ENCODE measurements at regions not wholly inside any gene's neighbourhood (a gene's known extent, or its start where the extent isn't known, plus 50 kb on each side); places are given as distances from the start of the nearest gene placed in this dataset.
"Not testable (repeated sequence)": the region's sequence is repeated elsewhere in the genome, so short reads cannot be mapped to it uniquely, and the experiment has no call there.

DNA sequence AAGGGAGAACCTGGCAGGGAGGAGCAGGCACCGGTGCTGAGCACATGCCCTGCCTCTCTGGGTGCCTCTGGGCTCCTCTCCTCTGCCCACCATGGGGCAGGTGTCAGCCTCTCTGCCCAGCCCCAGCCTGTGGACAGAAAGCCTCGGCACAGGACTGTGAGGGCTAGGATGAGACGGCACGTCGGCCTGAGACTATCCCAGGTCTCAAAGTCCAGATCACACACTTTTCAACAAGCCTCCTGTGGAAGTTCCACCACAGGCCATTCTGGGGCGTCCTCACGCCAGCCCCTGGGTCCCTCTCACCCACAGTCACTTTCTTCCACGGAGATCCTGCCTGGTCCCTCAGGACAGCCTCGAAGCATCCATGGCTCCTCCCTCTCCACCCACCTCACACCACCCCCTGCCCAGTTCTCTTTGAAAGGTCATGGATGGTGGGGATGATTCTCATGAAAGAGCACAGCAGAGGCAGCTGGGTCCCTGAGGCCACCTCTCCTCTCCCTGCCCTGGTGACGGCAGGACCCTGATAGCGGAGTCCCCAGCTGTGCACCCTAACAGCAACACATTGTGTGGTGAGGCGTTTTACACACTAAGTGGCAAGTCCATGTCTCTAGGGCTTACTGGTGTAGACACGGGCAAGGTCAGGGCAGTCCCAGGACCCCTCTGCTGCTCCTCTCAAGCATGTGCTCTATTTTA is 569.4 kb upstream of the SALL3 start:
- no peak for DNase-seq
- intact Hi-C loops (cut with DNase I) = no loop called here

DNA sequence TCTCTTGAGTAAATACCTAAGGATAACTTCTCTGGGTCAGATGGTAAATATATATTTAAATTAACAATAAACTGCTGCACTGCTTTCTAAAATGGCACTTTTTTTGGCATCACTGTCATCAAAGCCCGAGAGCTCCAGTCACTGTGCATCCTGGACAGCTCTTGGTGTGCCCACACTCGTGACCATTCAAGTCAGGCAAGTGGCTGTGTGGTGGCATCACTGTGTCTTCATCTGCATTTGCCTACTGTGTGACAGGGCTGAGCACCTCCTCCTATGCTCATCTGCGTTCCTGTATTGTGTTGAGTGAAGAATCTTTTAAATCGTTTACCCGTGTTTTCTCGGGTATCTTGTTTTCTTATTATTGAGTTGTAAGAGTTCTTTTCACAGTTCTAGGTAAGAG is 568.1 kb upstream of the SALL3 start:
- intact Hi-C loops (cut with DNase I) = no loop called here
- DNase-seq = no peak

DNA sequence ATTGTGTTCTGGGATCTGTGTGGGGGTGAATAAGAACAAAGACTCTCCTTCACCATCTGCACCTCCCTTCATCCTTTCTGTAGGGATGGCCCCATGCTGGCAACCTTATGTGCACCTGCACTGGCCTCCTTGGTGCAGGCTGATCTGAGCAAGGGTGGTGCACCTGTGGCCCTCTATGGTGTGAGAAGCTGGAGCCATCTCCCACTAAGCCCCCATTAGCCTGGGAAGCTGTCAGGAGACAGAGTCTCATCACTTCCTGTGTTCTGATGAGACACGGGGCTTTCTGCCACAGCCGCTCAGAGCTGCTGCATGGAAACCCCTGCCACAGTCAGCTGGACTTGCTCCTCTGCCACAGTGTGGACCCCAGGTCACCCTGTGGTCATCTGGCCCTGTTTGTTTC is 565.3 kb upstream of the SALL3 start:
- intact Hi-C loops (cut with DNase I) = no loop called here

DNA sequence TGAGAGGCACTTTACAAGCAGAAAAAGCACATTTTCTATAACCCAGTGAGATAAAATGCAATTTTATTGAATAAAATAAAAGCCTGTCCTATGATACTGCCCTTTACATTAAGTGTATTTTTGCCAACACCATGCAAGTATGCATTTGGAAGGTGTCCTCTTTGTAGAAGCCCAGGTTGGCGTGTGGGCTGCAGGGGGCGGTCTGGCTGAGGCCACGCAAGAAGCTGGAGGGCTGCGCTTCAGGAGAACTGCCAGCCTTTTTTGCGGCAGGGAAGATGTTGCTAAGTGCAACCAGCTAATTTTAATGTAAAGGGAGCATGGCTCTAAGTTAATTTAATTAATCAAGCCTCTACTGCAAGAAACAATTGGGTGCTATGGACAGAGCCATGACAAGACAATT is 562.8 kb upstream of the SALL3 start:
- intact Hi-C loops (cut with DNase I) = no loop called here
- DNase-seq = no peak

More for the DNA sequence above, 565.3 kb upstream of the SALL3 start:
- DNase-seq = no peak

DNA sequence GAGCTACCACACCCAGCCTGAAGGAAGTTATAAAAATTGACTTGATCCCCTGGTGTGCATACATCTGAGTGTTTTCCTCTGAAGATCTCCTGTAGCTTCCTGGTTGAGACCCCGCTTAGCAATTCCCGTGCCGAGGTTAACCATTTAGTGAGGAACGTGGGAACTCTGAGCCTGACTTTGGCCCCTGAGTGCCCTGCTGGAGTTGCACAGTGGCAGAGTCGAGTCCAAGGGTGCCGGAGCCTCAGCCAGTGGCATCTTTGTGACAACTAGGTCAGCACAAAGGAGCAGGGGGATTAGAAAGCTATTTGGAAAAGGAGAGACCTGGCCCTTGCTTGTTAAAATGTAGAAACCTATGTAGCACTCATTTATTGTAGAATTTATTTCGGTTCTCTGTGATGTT is 561.2 kb upstream of the SALL3 start:
- DNase-seq = no peak
- intact Hi-C loops (cut with DNase I) = no loop called here

DNA sequence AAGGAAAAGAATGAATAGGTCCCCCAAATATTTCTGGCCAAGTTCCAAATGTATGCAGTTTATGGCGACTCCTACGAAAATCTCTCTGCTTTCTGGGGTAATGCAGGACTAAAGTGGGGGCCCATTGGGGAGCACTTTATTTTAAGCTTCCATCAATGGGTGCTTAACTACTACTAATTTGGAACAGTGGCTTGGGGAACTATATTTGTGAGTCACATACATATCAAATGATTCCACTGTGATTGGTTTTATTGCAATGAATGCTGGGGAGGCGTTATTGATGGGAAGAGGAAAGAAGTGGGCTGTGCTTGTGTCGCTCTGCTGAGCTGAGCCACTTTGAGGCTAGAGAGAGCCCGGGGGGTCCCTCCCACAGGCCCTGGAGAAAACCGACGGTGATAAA is 560.4 kb upstream of the SALL3 start:
- DNase-seq = no peak
- intact Hi-C loops (cut with DNase I) = no loop called here

DNA sequence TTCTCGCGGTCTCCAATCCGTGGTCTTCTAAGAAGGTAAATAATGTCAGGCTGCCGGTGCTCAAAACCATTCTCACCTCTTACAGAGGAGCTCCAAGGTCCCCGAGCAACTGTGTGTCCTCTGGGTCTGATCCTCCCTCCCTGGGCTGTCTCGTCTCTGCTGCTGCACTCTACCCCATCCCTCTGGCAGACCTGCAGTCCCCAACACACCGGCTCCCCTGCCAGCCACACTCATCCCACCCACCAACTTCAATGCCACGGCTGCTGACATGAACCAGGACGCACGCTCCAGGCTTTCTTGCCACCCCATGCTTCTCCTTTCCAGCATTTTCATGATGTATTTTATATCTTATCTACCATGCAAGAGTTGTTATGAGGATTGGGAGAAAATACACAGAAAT is 559.5 kb upstream of the SALL3 start:
- DNase-seq = no peak
- intact Hi-C loops (cut with DNase I) = no loop called here

DNA sequence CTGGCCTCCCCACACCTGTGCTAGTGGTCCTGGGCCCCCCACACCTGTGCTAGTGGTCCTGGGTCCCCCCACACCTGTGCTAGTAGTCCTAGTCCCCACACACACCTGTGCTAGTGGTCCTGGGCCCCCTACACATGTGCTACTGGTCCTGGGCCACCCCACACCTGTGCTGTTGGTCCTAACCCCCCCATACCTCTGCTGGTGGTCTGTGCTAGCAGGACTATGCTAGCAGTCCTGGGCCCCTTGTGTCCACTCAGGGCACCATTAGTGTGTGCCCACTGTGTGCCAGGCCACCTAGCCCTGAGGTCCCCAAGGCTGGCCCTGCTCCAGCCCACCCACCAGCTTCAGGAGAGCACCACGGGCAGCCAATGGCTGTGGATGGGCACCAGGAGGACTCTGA is 558.2 kb upstream of the SALL3 start:
- intact Hi-C loops (cut with DNase I) = no loop called here
- DNase-seq = no peak

DNA sequence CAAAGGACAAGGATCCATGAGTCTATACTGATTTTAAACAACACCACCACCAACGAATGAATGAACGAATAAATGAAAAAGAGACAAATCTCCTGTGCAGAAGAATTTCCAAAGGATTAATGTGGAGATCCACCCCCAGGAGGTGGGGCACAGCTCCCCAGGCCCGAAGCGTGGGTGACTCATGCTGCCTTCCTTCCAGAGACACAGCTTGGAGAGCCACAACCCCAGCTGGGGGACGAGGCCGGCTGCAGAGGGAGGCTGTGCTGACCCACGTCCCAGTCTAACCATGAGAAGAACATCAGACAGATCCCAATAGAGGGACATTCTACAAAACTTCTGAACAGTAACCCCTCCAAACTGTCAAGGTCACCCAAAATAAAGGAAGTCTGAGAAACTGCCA is 557.3 kb upstream of the SALL3 start:
- no peak for DNase-seq
- intact Hi-C loops (cut with DNase I) = no loop called here

DNA sequence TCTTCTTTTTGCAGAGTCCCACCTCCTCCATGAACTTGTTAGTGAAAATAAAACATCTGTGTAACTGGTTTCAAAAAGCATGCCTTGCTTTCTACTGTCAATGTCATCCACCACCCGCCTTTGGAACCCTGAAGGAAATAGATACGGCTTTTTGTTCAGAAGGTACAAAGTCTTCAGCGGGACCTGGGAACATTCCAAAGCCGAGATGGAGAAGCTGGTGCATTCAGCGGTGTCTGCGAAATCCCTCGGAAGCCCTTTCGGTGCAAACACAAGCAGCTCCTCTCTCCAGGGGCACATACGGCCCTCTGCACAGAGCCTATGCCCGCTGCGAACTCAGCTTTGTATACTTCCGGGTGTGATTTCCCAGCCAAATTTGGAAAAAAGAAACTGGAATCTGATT is 555.8 kb upstream of the SALL3 start:
- intact Hi-C loops (cut with DNase I) = no loop called here
- no peak for DNase-seq

DNA sequence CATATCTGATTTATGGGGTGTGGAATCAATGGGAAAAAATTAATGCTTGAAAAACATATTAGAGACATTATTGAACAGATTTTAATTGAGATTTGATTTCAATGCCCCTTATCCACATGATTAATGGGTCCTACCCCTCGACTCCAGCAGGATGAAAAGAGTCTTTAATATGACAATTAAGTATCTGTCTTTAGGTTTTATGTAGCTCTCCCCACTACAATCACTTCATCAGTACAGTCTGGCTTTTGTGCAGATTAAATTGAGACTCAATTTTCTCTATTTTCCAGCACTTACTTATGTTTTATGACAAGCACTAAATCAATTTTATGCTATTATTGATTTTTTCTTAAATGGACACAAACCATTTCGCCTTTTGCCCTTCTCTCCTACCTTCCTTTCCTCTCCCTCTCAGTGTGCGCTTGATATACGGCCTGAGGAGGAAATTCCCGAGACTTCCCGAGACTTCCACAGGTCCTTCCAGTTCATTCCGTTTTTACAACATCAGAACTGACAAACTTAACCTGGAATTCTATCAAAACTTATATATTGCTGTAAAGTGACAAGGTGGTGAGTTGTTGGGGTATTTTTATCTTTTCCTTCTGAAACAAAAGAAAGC is 555.1 kb upstream of the SALL3 start:
- no peak for DNase-seq
- intact Hi-C loops (cut with DNase I) = no loop called here

DNA sequence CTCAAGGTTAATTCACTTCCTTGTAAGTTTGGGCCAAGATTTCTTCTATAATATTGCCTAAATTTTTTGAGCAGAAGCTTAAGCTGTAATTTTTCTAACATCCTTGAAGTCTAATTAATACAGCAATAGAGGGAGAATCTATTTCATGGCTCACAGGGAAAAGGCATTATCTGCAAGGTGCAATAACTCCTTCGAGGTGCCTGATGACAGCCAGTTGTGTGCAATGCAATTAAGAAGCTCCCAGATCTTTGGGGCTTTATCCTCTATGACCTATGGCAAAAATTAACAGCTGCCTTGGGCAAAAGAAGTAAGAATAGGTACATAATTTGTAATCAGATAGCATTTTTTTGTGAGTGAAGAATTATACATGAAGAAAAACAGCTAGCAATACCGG is 554.6 kb upstream of the SALL3 start:
- intact Hi-C loops (cut with DNase I) = no loop called here
- DNase-seq = no peak

DNA sequence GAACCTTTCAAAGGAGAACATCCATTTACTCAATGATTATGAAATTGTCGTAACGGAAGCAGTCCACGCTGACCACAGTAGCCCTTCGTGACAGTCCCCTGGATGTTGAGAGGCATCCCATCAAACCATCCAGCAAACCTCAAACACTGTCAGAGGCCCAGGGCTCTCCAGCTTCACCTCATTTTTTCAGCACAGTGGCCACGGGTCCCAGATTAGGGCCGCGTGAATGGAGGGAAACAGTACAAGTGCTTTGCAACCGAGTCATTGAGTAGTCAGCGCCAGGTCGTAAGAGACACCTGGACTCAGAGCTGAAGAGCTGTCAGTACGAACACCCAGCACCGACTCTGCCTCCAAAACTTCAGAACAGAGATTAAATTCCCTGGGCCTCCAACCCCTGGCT is 552.5 kb upstream of the SALL3 start:
- no peak for DNase-seq
- intact Hi-C loops (cut with DNase I) = no loop called here

DNA sequence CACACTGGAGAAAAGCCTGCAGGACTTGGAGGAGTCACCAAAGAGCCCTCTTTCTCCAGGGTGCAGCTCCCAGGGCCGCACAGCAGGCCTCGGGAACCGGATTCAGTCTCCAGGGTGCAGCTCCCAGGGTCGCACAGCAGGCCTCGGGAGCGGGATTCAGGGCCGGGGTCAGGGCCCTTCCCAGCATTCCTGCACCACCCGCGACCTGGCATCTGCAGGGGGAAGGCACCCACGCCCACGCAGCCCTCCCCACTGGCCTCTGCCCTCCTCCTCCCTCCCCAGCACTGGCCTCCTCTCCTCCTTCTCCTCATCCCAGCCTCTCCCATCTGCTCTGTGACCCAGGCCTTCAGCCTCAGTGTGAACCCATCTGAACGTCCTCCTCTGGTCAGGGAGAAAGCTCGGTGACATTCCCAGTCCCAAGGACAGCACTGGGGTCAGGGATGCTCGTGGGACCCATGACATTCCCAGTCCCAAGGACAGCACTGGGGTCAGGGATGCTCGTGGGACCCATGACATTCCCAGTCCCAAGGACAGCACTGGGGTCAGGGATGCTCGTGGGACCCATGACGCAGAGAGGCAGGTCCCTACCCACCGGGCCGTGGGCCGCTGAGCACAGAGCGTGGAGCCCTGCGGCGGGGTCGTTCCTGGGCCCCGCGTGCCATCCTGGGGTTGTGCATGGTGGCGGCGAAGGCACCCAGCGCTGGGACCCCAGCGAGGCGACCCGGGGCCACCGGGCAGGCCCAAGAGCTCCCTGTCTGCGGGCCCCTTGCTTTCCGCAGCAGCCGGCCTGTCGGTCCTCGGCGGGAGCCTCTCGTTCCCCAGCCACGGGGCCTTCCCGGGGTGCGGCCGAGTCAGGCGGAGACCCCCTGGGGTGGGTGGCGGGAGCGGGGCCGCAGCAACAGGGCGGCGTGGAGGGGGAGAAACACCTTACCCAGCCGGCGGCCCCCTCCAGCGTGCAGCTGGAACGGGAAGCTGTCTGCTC is 550.2 kb upstream of the SALL3 start:
- intact Hi-C loops (cut with DNase I) = no loop called here
- DNase-seq = peak in 1 of 10 donors; percentile 78

DNA sequence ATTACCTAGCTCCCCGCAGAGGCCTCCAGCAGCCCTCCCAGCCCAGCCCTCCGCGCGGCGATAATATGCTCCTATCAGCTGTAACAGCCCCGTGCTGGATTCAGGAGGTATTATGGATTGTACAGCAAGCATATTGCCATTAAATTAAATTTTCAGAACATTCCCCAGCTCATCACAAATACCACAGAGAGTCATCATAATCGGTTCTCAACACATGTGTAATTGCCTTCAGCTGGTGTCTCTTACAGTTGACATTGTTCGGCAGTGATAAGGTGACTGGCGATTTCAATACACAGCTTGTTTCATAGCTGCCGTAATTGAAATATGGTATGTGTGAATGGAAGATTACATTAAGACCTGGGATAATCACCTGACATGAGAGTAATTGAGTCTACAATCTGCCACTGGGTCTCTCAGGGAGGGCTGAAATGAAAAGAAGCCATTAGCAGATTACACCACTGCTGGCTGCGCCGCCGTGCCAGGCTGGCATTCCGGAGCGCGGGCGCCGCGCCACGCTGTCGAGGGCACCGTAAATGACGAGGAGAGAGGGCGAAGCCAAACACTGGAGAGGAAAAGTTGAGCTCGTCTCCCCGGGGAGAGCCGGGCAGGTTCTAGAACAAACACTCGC is 549.4 kb upstream of the SALL3 start:
- DNase-seq = peak in 2 of 10 donors; percentile 47 to 70
- intact Hi-C loops (cut with DNase I) = no loop called here

DNA sequence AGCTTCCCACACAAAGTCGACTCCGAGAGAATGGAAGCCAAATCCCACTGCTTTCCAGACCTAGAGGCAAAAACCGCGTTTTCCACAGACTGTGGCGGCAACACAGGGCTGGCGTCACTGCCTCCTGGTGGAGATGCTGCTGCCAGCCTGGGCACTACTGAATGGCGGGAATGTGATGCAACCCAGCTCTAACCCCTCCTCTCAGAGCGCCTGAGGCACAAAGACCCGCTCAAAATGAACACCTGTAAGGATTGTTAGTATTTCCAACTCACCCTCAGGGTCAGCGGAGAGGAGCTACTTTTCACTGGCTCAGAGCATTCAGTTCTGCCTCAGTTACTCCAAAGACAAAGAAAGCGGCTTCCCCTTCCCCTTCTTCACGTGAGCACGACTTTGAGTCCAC is 548.0 kb upstream of the SALL3 start:
- no peak for DNase-seq
- intact Hi-C loops (cut with DNase I) = no loop called here

DNA sequence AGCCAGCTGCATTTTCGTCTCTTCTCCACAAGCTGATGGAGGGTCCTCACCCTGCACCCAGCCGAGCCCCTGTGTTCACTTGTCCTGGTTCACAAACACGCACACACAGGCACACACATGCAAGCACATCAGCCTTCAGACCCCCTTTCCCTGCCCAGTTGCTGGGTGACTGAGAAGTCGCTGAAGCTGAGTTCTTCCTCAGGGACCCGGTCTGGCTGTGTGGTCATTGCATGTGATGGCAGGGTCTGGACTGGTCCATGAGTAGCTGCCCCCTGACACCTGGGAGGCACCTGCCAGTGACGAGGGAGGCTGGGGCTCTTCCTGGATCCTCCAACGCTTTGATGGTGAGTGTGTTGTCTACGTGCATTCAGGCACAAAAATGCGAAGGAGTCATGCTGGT is 546.1 kb upstream of the SALL3 start:
- intact Hi-C loops (cut with DNase I) = no loop called here
- DNase-seq = no peak

DNA sequence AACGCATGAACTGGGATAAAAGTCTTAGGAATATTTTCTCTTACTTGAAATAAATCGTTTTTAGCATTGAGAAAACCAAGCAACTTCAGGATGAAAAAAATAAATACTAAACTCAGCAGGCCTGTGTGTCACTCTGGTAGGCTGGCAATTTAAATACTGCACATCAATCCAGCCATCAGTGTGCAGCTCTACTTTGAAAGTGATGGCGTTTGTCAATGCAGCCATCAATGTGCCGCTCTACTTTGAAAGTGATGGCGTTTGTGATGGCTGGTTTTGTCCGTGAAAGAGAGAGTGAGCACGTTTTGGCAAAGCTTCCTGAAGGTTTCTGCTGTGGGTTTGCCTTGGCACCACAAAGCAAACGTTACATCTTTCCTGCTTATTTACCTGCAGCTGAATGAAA is 543.5 kb upstream of the SALL3 start:
- no peak for DNase-seq
- intact Hi-C loops (cut with DNase I) = no loop called here

DNA sequence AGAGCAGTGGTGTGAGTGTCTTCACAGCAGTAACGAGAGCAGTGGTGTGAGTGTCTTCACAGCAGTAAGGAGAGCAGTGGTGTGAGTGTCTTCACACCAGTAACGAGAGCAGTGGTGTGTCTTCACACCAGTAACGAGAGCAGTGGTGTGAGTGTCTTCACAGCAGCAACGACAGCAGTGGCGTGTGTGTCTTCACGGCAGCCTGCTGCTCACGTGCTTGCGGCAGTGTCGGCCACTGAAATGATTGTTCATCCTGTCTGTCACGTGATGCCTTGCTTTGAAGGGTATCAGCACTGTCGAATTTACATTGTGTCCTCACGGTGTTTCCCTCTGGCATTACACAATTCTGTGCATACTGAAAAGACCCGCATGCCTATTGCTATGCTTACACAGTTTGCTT is 541.4 kb upstream of the SALL3 start:
- intact Hi-C loops (cut with DNase I); DNase-seq: not testable (repeated sequence)

DNA sequence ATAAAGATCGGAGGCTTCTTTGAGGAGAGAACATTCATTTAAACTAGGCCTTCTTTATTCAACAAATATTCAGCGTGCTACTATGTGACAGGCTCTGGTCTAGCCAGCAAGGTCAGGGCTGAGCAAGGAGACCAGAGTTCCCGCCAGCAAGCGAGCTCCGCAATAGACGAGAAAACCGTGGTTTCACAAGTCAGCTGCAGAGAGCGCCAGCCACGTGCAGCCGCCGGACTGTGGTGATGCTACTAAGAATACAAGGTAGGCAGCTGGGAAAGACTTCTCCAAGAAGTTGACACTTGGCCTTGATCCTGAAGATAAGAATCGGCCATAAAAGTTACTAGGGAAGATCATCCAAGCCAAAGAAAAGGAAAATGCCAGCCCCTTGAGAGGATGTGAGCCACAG is 533.7 kb upstream of the SALL3 start:
- intact Hi-C loops (cut with DNase I) = no loop called here
- DNase-seq = no peak

DNA sequence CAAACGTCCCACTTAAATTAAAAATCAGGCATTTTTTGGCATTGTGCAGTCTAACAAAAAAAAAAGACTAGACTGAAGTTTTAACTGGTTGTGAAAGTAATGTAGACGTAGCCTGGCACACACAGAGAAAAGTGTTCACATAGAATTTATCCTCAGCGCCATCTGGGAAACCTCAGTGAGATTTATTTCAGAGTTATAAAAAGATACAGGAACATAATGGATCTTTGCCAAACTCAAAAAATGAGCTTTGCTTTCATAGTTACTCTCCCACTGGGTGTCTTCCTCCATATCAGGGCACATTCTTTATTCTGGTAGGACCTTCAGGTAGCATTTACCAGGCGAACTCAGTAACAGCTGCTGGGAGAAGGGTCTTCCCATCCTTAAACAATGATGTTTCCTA is 532.4 kb upstream of the SALL3 start:
- intact Hi-C loops (cut with DNase I) = no loop called here
- no peak for DNase-seq

All from posterior cingulate gyrus (tissue), 11 donors.